ENCODE measurements at regions not wholly inside any gene's neighbourhood (a gene's known extent, or its start where the extent isn't known, plus 50 kb on each side); places are given as distances from the start of the nearest gene placed in this dataset.

GRCh38 chr5:167995844-167996425, 295.5 kb upstream of the WWC1 start:
- Histone ChIP-seq H3K9me1 (ENCODE audit: control insufficient read depth, extremely low read depth, insufficient read depth, low read length) (peaks cover 3% of the 10 kb centered on the region), H3K36me3 (ENCODE audit: control insufficient read depth in 2 of 2, extremely low read depth in 1 of 2, insufficient read depth in 2 of 2, low read length in 2 of 2) (peaks cover 14 to 37% of the 10 kb centered on the region in 2 experiments), H2AFZ (ENCODE audit: control insufficient read depth, low read length) (no peak overlapping the region), H3K79me2 (ENCODE audit: control insufficient read depth, insufficient read depth, low read length) (peaks cover 35% of the 10 kb centered on the region), H3K9me3 (ENCODE audit: control insufficient read depth, low read depth, low read length) (no peaks in the 10 kb centered on the region), H3K27me3 (ENCODE audit: control insufficient read depth, extremely low read depth, insufficient read depth, low read length) (no peaks in the 10 kb centered on the region), H3K4me3 (ENCODE audit: control insufficient read depth in 2 of 3, extremely low read depth in 1 of 3, insufficient read depth in 2 of 3, low read depth in 1 of 3, low read length in 3 of 3) (no peak overlapping the region), H3K9ac (ENCODE audit: control insufficient read depth, extremely low read depth, insufficient read depth, low read length) (peak overlapping the region; percentile 11), H4K20me1 (ENCODE audit: control insufficient read depth, extremely low read depth, insufficient read depth, low read length) (peaks cover 7% of the 10 kb centered on the region), H3K27ac (ENCODE audit: control insufficient read depth, insufficient read depth, low read length) (peak overlapping the region; percentile 58), H3K4me2 (ENCODE audit: control insufficient read depth, extremely low read depth, insufficient read depth, low read depth, low read length) (peak overlapping the region; percentile 60), H3K4me1 (ENCODE audit: control insufficient read depth, extremely low read depth, insufficient read depth, low read length) (peaks cover 32% of the 10 kb centered on the region)
- TF ChIP-seq EZH2 (IDR thresholded peaks at IDR 0.05; ENCODE audit: low read length) (no peak), CTCF (optimal IDR thresholded peaks at IDR 0.05 in 1 of 3, IDR thresholded peaks at IDR 0.05 in 1 of 3, conservative IDR thresholded peaks at IDR 0.05 in 1 of 3; ENCODE audit: extremely low read depth in 1 of 3, insufficient read depth in 2 of 3, low read length in 3 of 3) (no peak)
- FAIRE-seq, result peak; percentile 98
- DNase-seq (ENCODE audit: low read depth, low spot score), result peak; percentile 56
- dilution Hi-C loops (cut with MboI; ENCODE audit: extremely low pct_ligation_motif_present, low sequenced_read_pairs), result no loop called here

GRCh38 chr5:167998148-167998767, 293.2 kb upstream of the WWC1 start:
- H3K9me3 ChIP-seq (ENCODE audit: control insufficient read depth, low read depth, low read length), result no peaks in the 10 kb centered on the region
- no peak overlapping the region for H3K27ac ChIP-seq (ENCODE audit: control insufficient read depth, insufficient read depth, low read length)
- H3K9ac ChIP-seq (ENCODE audit: control insufficient read depth, extremely low read depth, insufficient read depth, low read length), result no peak overlapping the region
- H4K20me1 ChIP-seq (ENCODE audit: control insufficient read depth, extremely low read depth, insufficient read depth, low read length), result peaks cover 7% of the 10 kb centered on the region
- TF ChIP-seq CTCF (optimal IDR thresholded peaks at IDR 0.05 in 1 of 3, IDR thresholded peaks at IDR 0.05 in 1 of 3, conservative IDR thresholded peaks at IDR 0.05 in 1 of 3; ENCODE audit: extremely low read depth in 1 of 3, insufficient read depth in 2 of 3, low read length in 3 of 3) (no peak), EZH2 (IDR thresholded peaks at IDR 0.05; ENCODE audit: low read length) (no peak)
- H2AFZ ChIP-seq (ENCODE audit: control insufficient read depth, low read length), result no peak overlapping the region
- H3K4me3 ChIP-seq (ENCODE audit: control insufficient read depth in 2 of 3, extremely low read depth in 1 of 3, insufficient read depth in 2 of 3, low read depth in 1 of 3, low read length in 3 of 3), result no peak overlapping the region
- FAIRE-seq (peak; percentile 64), DNase-seq (ENCODE audit: low read depth, low spot score) (no peak)
- H3K79me2 ChIP-seq (ENCODE audit: control insufficient read depth, insufficient read depth, low read length), result peaks cover 48% of the 10 kb centered on the region
- dilution Hi-C loops (cut with MboI; ENCODE audit: extremely low pct_ligation_motif_present, low sequenced_read_pairs), result no loop called here
- H3K9me1 ChIP-seq (ENCODE audit: control insufficient read depth, extremely low read depth, insufficient read depth, low read length), result peaks cover 3% of the 10 kb centered on the region
- H3K4me2 ChIP-seq (ENCODE audit: control insufficient read depth, extremely low read depth, insufficient read depth, low read depth, low read length), result no peak overlapping the region
- H3K36me3 ChIP-seq (ENCODE audit: control insufficient read depth in 2 of 2, extremely low read depth in 1 of 2, insufficient read depth in 2 of 2, low read length in 2 of 2), result peaks cover 14 to 34% of the 10 kb centered on the region in 2 experiments
- H3K27me3 ChIP-seq (ENCODE audit: control insufficient read depth, extremely low read depth, insufficient read depth, low read length), result no peaks in the 10 kb centered on the region
- H3K4me1 ChIP-seq (ENCODE audit: control insufficient read depth, extremely low read depth, insufficient read depth, low read length), result peaks cover 31% of the 10 kb centered on the region

Data from keratinocyte (primary cell).